HG03097 (cell line): ENCODE measurements at regions not wholly inside any gene's neighbourhood (a gene's known extent, or its start where the extent isn't known, plus 50 kb on each side); places are given as distances from the start of the nearest gene placed in this dataset.

Source experiments
- ATAC-seq: cut with Tn5 transposase; IDR thresholded peaks from one replicate; pipeline ENCODE4 v1.9.1; 2021; ENCODE audit not compliant: unreplicated experiment, low FRiP score

DNA sequence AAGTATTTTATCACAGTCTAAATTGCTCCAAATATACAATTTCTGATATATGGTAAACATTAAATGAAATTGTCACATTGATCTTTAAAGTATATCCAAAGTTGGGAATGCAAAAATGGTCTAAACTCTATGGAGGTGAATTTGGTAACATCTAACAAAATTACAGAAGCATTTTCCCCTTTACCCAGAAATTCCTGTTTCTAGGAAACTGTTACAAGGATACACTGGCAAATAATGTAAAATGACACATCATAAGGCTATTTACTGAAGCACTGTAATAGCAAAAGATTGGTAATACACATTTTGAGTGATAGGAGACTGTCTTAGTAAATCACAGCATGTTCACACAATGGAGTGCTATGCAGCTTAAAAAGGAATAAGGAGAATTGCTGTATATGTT lies 50.0 kb upstream of the SLCO2A1 start:
- no peak for ATAC-seq
